Parathyroid adenoma (tissue), 2 donors: ENCODE measurements at regions not wholly inside any gene's neighbourhood (a gene's known extent, or its start where the extent isn't known, plus 50 kb on each side); places are given as distances from the start of the nearest gene placed in this dataset.

ENCODE experiments used
- H2AFZ ChIP-seq: fragments of 300-600 bp; sonication (generic); one replicate; pipeline ENCODE4 v1.7.0; 2017; ENCODE audit warnings: antibody characterized with exemption, mild to moderate bottlenecking
- H3K27ac ChIP-seq: fragments of 300-600 bp; sonication (generic); one replicate; pipeline ENCODE4 v1.7.0; 2017
- H3K27me3 ChIP-seq: fragments of 300-600 bp; sonication (generic); one replicate; pipeline ENCODE4 v1.7.0; 2017; ENCODE audit warnings: low read length; ENCODE audit not compliant: control insufficient read depth, insufficient read depth
- H3K36me3 ChIP-seq: fragments of 300-600 bp; sonication (generic); one replicate; pipeline ENCODE4 v1.7.0; 2017; ENCODE audit warnings: low read length; ENCODE audit not compliant: control insufficient read depth, insufficient read depth
- H3K4me1 ChIP-seq: fragments of 300-600 bp; sonication (generic); one replicate; pipeline ENCODE4 v1.7.0; 2017; ENCODE audit warnings: control low read depth
- H3K4me2 ChIP-seq: fragments of 300-600 bp; sonication (generic); one replicate; pipeline ENCODE4 v1.7.0; 2017; ENCODE audit warnings: low read length
- H3K4me3 ChIP-seq: fragments of 300-600 bp; sonication (generic); one replicate; pipeline ENCODE4 v1.7.0; 2017; ENCODE audit warnings: low read depth, low read length
- H3K79me2 ChIP-seq: fragments of 300-600 bp; sonication (generic); one replicate; pipeline ENCODE4 v1.7.0; 2017; ENCODE audit warnings: control low read depth
- H3K9ac ChIP-seq: fragments of 300-600 bp; sonication (generic); one replicate; pipeline ENCODE4 v1.7.0; 2017; ENCODE audit warnings: mild to moderate bottlenecking
- H3K9me3 ChIP-seq: fragments of 300-600 bp; sonication (generic); one replicate; pipeline ENCODE4 v1.7.0; 2017; ENCODE audit warnings: low read length; ENCODE audit not compliant: control insufficient read depth
- TF ChIP-seq, protein P1 (sequence below): fragments of 300-600 bp; sonication (generic); IDR thresholded peaks from one replicate; pipeline ENCODE4 v1.7.0; 2017; ENCODE audit warnings: antibody characterized with exemption, mild to moderate bottlenecking
- donor health status: primary hyperparathyroidism.

DNA sequence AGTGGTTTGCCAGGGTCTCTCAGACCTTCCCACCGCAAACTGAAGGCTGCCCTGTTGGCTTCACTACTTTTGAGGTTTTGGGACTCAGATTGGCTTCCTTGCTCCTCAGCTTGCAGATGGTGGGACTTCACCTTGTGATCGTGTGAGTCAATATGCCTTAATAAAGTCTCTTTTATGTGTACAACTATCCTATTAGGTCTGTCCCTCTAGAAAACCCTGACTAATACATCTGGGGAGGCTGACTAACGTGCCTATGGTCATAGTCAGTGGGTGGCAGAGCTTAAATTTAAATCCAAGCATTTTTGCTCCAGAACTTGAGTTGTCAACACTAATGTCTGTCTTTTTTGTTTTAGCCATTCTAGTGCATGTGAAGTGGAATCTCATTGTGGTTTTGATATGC lies 76.5 kb upstream of the CHODL start:
- TF ChIP-seq, protein P1, sequence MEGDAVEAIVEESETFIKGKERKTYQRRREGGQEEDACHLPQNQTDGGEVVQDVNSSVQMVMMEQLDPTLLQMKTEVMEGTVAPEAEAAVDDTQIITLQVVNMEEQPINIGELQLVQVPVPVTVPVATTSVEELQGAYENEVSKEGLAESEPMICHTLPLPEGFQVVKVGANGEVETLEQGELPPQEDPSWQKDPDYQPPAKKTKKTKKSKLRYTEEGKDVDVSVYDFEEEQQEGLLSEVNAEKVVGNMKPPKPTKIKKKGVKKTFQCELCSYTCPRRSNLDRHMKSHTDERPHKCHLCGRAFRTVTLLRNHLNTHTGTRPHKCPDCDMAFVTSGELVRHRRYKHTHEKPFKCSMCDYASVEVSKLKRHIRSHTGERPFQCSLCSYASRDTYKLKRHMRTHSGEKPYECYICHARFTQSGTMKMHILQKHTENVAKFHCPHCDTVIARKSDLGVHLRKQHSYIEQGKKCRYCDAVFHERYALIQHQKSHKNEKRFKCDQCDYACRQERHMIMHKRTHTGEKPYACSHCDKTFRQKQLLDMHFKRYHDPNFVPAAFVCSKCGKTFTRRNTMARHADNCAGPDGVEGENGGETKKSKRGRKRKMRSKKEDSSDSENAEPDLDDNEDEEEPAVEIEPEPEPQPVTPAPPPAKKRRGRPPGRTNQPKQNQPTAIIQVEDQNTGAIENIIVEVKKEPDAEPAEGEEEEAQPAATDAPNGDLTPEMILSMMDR: no peak
- Histone ChIP-seq H3K9ac (no peak overlapping the region), H3K9me3 (no peaks in the 10 kb centered on the region)

DNA sequence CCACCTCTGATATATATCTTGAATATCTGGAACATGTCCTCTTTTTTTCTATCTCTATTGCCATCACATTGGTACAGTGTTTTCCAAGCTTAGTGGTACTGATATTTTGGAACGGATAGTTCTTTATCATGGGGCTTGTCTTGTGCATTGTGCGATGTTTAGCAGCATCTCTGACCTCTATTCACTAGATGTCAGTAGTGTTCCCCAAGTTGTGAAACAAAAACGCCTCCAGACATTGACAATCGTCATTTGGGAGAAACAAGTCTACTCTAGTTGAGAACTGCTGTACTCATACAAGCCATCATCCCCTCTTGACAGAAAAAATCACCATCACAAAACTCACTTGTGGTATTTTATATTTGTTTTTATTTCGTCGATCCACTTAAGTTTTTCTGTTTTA lies 79.7 kb upstream of the CHODL start:
- no peaks in the 10 kb centered on the region for H3K4me1 ChIP-seq
- H2AFZ ChIP-seq: no peak overlapping the region
- no peak overlapping the region for H3K27ac ChIP-seq
- no peaks in the 10 kb centered on the region for H3K79me2 ChIP-seq
- H3K36me3 ChIP-seq: no peaks in the 10 kb centered on the region
- no peak overlapping the region for H3K4me3 ChIP-seq
- H3K9ac ChIP-seq: no peak overlapping the region
- H3K27me3 ChIP-seq: no peaks in the 10 kb centered on the region
- TF ChIP-seq, protein P1: no peak
- H3K9me3 ChIP-seq: no peaks in the 10 kb centered on the region
- no peak overlapping the region for H3K4me2 ChIP-seq

More for the DNA sequence above, 76.5 kb upstream of the CHODL start:
- H3K4me3 ChIP-seq: no peak overlapping the region
- H3K27me3 ChIP-seq: no peaks in the 10 kb centered on the region
- no peaks in the 10 kb centered on the region for H3K4me1 ChIP-seq
- H3K27ac ChIP-seq: no peak overlapping the region
- no peak overlapping the region for H2AFZ ChIP-seq
- no peaks in the 10 kb centered on the region for H3K36me3 ChIP-seq
- no peaks in the 10 kb centered on the region for H3K79me2 ChIP-seq
- H3K4me2 ChIP-seq: no peak overlapping the region

DNA sequence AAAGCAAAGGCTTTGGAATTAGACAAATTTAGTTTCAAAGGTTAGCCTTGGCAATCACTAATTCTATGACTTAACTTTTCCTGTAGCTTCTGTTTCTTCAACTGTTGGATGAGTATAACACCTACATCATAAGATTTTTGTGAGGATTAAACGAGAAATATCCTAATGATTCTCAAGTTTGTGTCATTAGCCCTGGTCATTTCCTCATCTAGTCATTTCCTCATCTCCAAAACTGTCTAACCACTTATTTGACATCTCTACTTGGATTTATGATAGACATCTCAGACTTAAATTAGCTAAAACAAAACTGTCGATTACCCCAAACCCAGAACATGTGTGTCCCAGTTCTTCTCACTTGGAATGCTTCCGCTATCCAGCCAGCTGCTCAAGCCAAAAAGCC lies 80.2 kb upstream of the CHODL start:
- Histone ChIP-seq H3K9me3 (no peaks in the 10 kb centered on the region), H3K36me3 (no peaks in the 10 kb centered on the region), H3K9ac (no peak overlapping the region), H3K4me3 (no peak overlapping the region), H3K27ac (no peak overlapping the region), H3K79me2 (no peaks in the 10 kb centered on the region), H3K27me3 (no peaks in the 10 kb centered on the region), H3K4me1 (no peaks in the 10 kb centered on the region), H2AFZ (no peak overlapping the region), H3K4me2 (no peak overlapping the region)
- TF ChIP-seq, protein P1: no peak

DNA sequence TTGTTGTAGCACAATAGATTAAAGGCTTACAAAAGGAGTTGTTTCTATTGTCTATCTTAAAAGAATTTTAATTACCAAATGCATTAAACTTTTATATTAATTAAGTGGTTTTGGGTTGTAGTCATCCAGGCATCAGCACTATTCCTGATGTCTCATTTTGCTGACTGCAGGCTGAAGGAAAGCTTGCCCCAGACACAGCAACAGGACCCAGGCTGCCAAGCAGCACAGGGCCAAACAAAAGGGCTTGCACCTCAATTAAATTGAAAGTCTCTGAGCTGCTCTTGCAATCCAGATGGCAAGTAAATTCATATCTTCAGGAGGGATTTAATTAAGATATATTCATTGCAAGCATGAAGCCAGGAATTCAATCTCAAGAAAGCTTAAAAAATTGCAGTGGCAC lies 80.7 kb upstream of the CHODL start:
- Histone ChIP-seq H3K9ac (no peak overlapping the region), H3K4me2 (no peak overlapping the region), H3K27me3 (no peaks in the 10 kb centered on the region), H3K4me1 (no peaks in the 10 kb centered on the region), H3K79me2 (no peaks in the 10 kb centered on the region), H3K4me3 (no peak overlapping the region), H3K36me3 (no peaks in the 10 kb centered on the region), H3K9me3 (no peaks in the 10 kb centered on the region), H2AFZ (no peak overlapping the region), H3K27ac (no peak overlapping the region)
- TF ChIP-seq, protein P1: no peak

DNA sequence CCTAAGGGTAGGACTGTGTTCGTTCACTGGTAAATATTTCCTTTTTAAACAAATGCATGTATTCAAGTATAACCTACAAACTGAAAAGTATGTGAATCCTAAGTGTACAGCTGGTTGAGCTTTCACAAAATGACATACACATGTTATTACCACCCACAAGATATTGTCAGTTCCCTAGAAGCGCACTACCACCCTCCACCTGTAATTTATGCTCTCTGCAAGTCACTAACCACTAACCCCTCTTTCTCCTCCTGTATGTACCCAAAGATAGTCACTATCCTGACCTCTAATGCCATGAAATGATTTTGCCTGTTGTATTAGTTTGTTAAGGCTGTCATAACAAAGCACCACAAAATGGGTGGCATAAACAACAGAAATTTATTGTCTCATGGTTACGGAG lies 82.8 kb upstream of the CHODL start:
- H3K4me3 ChIP-seq: no peak overlapping the region
- no peaks in the 10 kb centered on the region for H3K27me3 ChIP-seq
- no peaks in the 10 kb centered on the region for H3K9me3 ChIP-seq
- no peak overlapping the region for H3K27ac ChIP-seq
- H3K9ac ChIP-seq: no peak overlapping the region
- H3K4me2 ChIP-seq: no peak overlapping the region
- H3K36me3 ChIP-seq: no peaks in the 10 kb centered on the region
- TF ChIP-seq, protein P1: no peak
- no peak overlapping the region for H2AFZ ChIP-seq
- no peaks in the 10 kb centered on the region for H3K4me1 ChIP-seq
- H3K79me2 ChIP-seq: no peaks in the 10 kb centered on the region
